Activated CD4-positive, CD25-positive, alpha-beta regulatory T cell treated with anti-CD3 and anti-CD28 coated beads, Interleukin-2, amount 50 U/mL, for 24 hours (primary cell): ENCODE measurements at regions not wholly inside any gene's neighbourhood (a gene's known extent, or its start where the extent isn't known, plus 50 kb on each side); places are given as distances from the start of the nearest gene placed in this dataset.
A peak's percentile ranks its signal among the peaks of the same experiment; 100 is the strongest.
"Not testable (repeated sequence)": the region's sequence is repeated elsewhere in the genome, so short reads cannot be mapped to it uniquely, and the experiment has no call there.

ENCODE experiments used
- ATAC-seq, 2 donors: fragments of 150-1000 bp; cut with Tn5 transposase; one replicate each; pipeline ENCODE4 v1.10.0; 2021; ENCODE audit warnings: mild to moderate bottlenecking in 1 of 2, moderate library complexity in 1 of 2

DNA sequence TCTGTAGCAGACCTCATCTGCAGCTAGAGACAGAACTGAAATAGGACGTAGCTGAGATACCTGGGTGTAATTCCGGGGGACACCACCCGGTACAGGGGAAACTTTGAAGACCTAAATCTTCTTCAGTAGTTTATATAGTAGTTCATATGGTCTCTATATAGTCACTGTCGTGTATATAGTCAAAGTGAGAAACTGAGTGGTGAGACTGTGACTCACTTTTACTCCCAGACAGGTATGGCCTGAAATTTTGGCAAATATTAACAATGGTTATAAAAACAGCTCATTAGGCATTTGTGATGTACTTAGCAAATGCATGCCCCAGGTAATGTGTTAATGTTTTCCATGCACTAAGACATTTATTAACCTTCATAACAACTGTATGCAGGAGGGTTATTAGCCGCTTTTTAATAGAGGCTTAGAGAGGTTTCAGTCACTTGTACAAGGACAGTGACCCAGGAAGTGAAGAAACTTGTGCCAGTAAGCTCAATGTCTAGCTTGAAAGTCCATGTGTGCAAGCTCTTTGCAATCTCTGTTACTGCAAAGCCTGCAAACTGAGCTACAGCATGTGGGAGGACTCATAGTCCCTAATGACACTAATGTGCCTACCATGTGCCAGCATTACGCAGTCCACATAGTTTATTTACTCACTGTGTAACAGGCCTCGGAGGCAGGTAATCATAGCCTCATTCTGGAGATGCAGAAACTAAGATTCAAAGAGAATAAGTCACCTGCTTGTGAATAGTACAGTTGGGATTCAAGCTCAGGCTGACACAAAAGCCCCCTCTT is 165.4 kb upstream of the CHD6 start:
- ATAC-seq, result peak; percentile 35 to 41

- no peak for ATAC-seq
These were observed 164.7 kb upstream of the CHD6 start for GRCh38 chr20:41782730-41783406.

GRCh38 chr20:41782255-41782654 is 164.1 kb upstream of the CHD6 start:
- ATAC-seq, result no peak

DNA sequence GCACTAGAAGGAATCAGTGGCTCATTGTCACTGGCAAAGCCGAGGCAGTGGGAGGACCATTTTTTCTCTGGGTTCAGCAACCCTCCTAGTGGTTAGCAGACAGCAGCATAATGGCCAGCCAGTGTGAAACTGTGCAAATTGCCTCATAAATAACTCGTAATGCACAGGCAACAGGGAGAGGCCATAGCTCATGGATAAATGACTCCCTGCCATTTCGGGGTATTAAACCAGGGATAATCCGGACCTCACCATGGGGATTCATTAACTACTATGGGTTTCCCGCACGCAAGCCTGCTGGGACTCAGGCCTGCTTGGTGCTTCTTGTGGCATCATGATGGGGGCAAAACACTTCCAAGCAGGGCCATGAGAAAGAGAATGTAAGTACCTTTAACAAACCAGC is 158.2 kb upstream of the CHD6 start:
- ATAC-seq, result no peak

GRCh38 chr20:41774291-41774690 is 156.1 kb upstream of the CHD6 start:
- ATAC-seq, result no peak

- no peak for ATAC-seq
These were observed 152.8 kb upstream of the CHD6 start for GRCh38 chr20:41770965-41771364.

DNA sequence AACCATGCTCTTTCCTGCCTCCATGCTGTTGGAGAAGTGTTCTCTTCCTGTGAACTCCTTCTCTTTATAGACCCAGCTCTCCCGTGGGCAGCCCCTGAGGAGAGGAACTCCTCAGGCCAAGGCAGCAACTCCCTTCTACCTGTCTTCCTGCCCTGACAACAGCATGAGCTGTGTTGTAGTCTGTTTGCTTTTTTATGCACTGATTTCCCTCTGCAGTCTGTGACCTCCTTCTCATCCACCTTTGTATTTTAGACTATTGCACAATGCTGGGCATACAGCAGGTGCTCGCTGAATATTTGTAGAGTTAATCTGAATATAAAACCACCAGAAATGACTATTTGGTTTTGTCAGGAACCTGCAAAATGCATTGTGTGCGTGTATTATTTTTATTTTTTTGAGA is 152.2 kb upstream of the CHD6 start:
- no peak for ATAC-seq

GRCh38 chr20:41769592-41770018 is 151.4 kb upstream of the CHD6 start:
- no peak for ATAC-seq

DNA sequence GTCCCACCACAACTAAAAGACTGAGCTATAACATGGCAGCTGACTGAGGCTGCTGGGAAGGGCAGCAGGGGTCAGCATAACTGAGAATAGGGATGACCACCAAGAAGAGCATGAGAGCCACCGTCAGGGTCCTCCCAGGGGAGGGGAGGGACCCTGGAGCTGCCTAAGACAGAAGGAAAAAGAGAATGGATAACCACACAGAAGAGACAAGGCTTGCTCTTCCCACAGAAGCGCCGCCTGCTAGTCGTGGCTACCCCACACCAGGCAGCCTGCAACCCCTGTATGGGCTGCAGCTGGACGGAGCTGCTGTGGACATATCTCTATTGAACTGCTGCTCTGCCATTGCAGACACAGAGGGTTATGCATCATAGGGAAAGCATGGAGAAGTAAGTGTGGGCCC is 132.0 kb upstream of the CHD6 start:
- no peak for ATAC-seq

DNA sequence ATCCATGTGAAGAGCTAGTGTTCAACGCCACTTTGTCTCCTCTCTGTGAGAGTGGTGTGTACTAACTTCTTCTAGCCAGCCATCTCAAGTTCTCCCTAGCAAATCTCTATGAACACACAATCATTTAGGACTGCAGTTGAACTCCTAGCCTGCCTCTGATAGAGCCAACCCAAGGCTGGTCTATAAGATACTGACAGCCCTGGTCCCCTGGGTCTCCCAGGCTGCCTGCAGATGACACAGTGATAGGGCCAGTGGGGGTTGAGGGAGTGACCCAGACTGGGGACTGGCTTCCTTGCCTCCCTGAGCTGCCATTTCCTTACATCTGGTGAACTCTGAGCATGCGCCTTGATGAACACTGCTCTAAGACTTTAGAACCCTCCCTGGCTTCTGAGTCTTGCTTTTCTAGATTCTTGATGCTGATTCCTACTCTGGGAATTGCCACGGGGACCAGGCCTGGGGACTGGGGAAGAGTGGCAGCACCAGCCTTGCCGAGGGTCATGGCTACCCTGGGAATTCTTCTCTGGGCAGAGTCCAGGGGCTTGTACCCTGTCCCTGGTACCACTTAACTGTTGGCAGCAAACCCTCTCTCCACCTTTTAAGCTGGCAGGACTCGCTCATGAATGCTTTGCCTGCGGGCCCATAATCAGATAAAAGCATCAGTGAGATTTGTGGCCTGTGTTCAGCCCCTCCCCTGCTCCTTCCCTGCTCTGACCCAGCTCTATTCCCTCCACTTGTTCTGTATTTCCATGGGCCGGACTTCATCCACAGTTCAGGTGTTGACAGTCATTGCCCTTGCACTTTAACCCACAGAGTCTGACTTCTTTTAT is 130.8 kb upstream of the CHD6 start:
- ATAC-seq, result no peak

DNA sequence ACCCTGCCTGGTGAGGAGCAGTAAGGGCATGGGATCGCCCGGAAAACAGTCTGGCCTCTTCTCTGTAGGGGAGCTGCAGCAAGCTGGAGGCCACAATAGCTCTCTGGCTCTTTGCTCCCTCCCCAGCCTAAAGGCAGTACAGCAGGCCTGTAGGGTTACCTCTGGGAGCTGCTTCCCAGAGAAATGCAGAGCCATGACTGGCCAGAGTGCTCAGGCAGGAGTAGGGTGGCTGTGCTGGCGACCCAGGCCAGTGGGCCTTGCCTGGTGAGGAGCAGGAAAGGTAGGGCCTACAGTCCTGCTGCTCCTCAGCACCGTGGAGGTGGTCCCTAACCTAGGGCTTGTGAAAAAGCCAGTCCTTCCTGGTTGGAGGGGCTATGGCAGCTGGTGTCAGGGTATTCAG is 129.9 kb upstream of the CHD6 start:
- no peak for ATAC-seq

- no peak for ATAC-seq
These were observed 129.0 kb upstream of the CHD6 start for GRCh38 chr20:41747226-41747625.

DNA sequence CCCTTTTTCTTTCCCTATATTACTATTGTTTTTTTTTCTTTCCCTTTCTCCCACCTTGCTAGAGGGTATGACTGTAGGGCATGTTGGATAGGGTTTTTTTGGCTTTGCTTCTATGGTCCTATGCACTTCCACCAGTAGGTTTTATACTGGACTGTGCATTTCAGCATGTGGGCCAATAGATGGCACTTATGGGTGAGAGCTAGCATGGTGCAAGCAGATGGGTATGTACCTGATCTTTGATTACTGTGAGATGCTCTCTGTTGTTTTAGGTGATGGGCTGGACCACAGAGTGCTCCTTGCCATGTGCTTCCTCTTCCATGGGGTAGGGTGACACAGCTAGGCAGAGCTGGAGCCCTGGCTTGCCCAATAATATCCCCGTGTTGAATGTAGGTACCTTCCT is 128.5 kb upstream of the CHD6 start:
- ATAC-seq, result no peak

GRCh38 chr20:41738604-41739206 is 120.5 kb upstream of the CHD6 start:
- ATAC-seq, result peak in 1 of 2 donors; percentile 35

DNA sequence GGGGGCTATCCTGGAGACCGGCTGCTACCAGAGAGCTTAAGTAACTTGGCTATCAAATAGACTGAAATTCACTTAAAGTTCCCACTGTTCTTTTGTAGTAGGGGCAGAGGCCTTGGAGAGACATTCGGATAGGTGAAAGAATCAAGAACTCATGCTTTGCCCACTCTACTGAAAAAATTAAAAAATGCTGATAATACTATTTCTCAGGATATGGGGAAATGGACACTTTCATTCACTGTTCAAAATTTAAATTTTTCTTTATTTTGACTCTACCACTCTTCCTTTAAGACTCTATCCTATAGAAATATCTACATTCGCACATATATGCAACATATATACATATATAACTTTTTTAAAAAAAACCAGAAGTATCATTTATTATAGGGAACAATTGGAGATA is 117.8 kb upstream of the CHD6 start:
- no peak for ATAC-seq

DNA sequence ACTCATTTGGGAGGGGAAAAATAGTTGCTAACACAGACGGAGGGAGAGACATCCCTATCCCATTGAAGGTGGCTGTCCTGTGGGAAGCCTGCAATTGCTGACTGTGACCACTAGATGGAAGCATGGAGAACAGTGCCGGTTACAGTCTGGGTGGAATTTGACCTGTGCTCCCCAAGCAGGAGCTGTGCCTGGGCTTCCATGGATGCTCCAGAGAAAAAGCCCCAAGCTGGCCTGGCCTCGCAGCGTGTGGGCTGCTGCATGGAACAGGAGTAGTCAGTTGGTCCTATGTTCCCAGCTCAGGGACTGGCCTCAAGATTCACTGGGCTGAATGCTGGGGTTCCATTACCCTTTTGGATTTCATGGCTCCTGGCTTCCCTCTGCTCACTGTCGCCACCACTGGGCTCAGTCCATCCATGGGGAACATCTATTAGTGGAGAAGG is 116.3 kb upstream of the CHD6 start:
- ATAC-seq, result no peak

- ATAC-seq, result no peak
These were observed 115.0 kb upstream of the CHD6 start for GRCh38 chr20:41733151-41733550.

DNA sequence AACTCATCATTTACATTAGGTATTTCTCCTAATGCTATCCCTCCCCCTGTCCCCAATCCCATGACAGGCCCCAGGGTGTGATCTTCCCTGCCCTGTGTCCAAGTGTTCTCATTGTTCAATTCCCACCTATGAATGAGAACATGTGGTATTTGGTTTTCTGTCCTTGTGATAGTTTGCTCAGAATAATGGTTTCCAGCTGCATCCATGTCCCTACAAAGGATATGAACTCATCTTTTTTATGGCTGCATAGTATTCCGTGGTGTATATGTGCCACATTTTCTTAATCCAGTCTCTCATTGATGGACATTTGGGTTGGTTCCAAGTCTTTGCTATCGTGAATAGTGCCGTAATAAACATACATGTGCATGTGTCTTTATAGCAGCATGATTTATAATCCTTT is 113.0 kb upstream of the CHD6 start:
- ATAC-seq, result not testable (repeated sequence)

DNA sequence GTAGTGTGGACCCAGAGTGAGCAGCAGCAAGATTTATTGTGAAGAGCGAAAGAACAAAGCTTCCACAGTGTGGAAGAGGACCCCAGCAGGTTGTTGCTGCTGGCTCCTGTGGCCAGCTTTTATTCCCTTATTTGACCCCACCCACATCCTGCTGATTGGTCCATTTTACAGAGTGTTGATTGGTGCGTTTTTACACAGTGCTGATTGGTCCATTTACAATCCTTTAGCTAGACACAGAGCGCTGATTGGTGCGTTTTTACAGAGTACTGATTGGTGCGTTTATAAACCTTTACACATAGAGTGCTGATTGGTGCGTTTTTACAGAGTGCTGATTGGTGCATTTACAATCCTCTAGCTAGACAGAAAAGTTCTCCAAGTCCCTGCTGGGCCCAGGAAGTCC is 109.5 kb upstream of the CHD6 start:
- ATAC-seq, result not testable (repeated sequence)

DNA sequence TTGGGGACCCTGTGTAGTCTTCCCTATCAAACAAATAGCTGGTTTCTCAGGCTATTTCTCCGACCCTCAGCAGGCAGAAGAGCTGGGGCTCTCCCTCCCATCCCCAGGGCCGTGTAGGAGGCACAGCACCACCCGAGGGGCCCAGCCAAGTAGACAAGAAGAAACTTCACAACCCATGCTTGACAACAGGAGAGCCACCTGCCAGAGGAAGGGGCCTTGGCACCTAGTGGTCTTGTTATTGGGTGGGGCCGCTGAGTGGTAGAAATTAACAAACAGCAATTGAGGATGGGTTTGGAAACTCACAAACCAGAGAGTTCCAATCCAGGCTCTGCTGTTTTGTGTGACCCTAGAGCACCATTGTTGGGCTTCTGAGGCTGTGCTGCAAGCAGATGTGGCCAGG is 108.5 kb upstream of the CHD6 start:
- ATAC-seq, result no peak

GRCh38 chr20:41719151-41719550 is 101.0 kb upstream of the CHD6 start:
- no peak for ATAC-seq

DNA sequence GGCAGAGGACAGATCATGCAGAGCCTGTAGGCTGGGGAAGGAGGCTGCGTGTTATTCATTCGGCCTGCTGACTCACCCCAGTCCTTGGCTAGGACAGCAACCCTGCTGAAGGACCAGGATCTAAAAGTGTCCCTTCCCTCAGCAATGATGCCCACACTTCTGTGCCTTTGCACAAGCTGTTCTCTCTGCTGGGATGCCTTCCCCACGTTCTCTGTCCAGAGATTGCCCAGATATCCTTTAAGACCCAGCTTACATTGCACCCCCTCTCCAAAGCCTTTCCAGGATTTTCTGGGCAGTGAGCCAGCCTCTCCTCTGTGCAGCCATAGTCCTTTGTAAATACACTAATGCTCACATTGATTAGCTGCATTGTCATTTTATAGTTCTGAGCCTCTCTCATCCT is 99.3 kb upstream of the CHD6 start:
- ATAC-seq, result no peak

GRCh38 chr20:41716911-41717310 is 98.7 kb upstream of the CHD6 start:
- no peak for ATAC-seq
